HG02588 (cell line): ENCODE measurements at regions not wholly inside any gene's neighbourhood (a gene's known extent, or its start where the extent isn't known, plus 50 kb on each side); places are given as distances from the start of the nearest gene placed in this dataset.
A peak's percentile ranks its signal among the peaks of the same experiment; 100 is the strongest.
"Not testable (repeated sequence)": the region's sequence is repeated elsewhere in the genome, so short reads cannot be mapped to it uniquely, and the experiment has no call there.

Experiments
- ATAC-seq: cut with Tn5 transposase; IDR thresholded peaks from one replicate; pipeline ENCODE4 v1.9.1; 2021; ENCODE audit warnings: mild to moderate bottlenecking, moderate library complexity; ENCODE audit not compliant: unreplicated experiment

DNA sequence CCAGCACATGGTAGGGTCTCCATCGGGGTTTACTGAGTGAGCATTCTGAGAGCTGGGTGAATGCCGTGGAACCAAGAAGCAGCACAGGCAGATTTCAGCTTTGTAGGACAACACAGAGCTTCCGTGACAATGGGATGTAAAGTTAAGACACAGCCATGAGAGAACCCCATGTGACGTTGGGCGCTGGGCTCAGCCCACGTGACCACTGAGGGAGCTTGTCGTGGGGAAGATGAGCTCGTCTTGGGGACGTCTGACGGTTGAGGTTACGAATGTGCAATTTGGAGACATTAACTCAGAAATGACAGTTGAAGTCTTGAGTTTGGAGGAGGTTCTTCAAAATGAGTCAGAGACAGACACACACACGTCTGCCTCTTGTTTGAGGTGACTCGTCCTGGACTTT, 51.5 kb upstream of the MUC20 start:
- not testable (repeated sequence) for ATAC-seq

DNA sequence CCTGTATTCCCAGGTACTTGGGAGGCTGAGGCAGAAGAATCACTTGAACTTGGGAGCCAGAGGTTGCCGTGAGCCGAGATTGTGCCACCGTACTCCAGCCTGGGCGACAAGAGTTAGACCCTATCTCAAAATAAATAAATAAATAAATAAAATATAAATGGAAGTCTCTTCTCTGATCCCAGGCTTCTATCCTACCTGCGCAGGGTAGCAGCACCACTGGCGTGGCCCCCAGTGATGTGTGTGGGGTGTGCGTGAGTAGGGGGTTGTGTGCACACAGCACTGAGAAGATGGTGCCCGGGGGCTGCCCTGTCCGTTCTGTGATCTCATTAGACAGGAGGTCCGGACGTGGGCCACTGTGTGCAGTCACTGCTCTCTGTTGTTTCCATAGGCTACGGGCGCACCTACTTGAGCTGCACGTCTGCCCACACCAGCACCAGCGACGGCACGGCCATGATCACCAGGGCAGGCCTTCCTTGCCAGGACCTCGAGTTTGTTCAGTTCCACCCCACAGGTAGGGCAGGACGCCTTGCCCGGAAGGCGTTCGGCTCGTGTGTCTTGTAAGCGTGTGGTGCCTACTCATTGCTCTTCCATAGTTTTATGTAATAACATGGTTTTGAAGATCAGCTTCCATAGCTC, 52.5 kb upstream of the MUC20 start:
- ATAC-seq, result not testable (repeated sequence)

DNA sequence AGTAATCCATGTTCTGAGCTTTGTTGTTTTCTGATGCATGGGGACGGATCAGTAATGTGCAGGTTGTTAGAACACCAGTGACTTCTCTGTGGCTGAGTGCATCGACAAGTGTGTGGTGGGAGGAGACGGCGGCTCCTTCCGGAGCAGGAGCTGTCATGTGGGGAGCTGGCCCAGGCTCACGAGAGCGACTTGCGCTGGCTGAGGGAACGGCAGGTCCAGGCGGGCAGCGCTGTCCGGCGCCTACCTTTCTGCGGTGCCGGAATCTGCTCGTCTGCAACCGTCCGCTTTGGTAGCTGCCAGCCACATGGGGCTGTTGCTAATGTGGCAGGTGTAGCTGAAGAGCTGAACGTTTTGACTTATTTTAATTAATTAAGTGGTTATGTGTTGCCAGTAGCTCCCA, 55.5 kb upstream of the MUC20 start:
- ATAC-seq, result not testable (repeated sequence)

DNA sequence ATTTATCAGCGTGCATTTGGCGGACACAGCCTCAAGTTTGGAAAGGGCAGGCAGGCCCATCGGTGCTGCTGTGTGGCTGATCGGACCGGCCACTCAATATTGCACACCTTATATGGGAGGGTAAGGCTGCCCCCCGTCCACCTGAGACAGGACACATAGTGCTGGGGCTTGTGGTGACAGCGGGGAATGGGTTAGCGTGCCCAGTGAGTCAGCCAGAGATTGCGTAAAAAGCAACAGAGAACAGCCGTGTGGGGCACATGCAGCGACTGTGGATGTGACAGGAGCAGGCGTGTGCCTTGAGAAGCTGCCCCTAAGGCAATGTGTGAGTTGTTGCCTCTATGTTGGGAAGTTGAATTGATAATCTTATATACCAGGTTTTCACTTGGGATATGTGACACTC, 56.6 kb upstream of the MUC20 start:
- not testable (repeated sequence) for ATAC-seq

DNA sequence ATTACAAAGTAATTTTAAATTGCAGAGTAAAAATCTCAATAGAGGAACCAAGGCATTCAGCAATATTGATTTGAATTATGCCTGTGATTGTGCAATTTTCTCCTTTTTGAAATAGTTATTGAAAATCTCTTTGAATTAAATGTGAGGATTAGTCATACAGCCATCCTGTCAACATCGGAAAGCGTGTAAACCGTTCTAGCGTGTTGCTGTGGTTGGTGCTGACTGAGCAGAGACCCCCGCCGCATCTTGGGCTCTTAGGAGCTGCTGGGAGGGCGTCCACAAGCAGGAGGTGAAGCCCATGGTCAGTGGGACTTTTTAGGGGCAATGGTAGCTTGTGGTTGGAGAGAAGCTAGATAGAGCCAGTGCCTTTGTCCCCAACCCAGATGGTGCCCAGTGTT, 61.6 kb upstream of the MUC20 start:
- ATAC-seq, result not testable (repeated sequence)

DNA sequence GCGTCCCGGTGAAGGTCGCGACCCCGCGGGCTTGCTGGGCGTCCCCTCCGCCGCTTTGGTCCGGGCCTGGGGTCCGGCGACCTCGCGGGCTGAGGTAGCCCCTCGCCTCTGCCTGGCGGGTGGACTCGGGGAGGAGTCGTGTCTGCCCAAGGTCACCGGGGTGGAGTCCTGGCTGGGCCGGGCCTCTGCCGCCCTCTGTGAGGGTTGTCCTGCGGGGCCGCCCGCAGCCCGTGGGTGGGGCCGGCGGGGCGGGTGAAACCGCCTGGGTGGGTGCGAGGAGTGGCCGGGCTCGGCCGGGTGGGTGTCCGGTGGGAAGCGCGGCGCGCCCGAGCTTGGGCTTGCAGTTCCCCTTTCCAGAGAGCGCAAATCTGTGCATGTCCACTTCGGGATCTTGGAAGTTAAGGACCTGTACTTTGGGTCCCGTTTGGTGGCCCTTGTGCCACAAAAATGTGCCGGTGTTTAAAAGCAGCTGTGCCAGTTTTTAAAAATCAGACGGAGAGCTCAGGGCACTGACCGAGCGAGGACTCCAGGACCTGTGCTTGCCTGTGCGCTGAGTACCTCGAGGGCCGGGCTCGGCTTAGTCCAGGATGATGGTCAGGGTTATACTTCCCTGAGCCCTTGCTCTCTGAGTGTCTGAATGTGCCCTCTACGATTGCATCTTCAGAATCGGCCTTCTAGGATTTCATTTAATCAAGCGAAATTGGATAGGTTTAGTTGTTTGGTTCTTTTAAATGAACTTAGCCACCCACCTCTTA, 62.2 kb upstream of the MUC20 start:
- peak; percentile 67 for ATAC-seq

DNA sequence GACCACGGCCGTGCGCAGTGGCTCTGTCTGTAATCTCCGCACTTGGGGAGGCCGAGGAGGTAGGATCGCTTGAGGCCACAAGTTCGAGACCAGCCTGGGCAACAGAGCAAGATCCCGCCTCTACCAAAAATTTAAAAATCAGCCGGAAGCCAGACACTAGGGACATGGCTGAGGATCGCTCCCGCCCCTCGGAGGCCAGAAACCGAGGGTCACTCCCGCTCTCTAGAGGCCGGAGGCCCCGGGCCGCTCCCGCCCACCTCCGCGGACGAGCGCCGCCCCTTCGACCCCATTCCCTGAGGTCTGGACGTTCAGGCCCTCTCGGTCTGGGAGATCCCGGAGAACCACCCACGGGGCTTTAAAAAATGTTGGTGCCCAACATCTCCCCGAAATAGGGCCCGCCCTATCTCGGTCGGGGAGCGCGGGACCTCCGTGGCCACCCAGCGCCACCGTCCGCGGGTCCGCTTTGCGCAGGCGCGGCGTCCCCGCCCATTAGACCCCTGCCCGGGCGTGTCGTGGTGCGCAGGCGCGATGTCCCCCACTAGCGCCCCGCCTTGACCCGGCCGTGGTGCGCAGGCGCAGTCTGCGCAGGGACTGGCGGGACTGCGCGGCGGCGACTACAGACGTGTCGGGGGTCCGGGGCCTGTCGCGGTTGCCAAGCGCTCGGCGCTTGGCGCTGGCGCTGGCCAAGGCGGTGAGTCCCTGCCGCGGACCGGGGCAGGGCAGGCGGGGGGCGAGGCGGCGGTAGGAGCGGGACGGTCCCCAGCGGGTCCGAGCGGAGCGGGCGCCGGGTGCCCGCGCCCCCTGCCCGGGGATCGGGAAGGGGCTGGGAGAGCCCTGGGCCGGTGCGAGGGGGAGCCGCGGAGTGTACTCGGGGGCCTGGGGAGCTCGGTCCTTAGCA, 63.1 kb upstream of the MUC20 start:
- ATAC-seq, result peak; percentile 62

DNA sequence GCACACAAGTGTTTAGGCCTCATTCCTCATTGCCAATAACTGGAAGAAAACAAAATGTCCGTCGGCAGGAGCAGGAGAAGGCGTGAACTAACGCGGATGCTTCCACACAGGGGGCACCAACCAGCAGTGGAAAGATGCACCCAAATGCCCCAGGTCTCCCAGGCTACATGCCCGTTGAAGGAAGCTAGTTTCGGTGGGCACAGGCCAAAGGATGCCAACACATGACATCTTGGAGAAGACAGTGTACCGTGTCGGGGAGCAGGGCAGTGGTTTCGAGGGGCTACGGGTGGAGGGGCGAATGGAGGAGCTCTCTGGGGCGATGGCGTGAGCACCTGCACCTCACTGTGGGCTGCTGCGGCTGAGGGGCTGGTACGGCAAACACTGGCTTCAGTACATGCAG, 64.7 kb upstream of the MUC20 start:
- ATAC-seq, result not testable (repeated sequence)

DNA sequence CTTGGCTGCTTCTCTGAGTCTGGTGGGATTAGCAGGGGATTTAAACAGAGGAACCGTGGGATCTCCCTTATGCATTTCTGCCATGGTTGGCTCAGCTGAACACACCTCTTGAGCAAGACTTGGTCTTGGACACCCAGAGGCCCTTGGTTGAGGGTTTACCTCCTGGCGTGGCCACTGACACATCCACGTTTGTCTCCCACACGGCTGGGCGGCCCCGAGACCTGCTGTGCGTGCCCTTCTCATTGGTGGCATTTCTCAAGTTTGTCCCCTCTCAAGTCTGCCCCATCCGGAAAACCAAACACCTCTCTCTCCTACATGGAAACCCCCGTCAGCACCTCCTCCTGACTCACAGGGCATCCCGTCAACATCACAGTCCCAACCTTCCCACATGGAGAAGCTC, 66.0 kb upstream of the MUC20 start:
- not testable (repeated sequence) for ATAC-seq

DNA sequence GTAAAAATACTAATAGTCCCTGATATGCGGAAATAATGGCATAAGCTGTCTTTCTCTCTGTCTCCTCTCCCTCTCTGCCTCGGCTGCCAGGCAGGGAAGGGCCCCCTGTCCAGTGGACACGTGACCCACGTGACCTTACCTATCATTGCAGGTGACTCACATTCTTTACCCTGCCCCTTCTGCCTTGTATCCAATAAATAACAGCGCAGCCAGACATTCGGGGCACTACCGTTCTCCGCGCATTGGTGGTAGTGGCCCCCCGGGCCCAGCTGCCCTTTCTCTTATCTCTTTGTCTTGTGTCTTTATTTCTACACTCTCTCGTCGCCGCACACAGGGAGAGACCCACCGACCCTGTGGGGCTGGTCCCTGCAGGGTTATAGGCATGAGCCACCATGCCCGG, 66.6 kb upstream of the MUC20 start:
- not testable (repeated sequence) for ATAC-seq

DNA sequence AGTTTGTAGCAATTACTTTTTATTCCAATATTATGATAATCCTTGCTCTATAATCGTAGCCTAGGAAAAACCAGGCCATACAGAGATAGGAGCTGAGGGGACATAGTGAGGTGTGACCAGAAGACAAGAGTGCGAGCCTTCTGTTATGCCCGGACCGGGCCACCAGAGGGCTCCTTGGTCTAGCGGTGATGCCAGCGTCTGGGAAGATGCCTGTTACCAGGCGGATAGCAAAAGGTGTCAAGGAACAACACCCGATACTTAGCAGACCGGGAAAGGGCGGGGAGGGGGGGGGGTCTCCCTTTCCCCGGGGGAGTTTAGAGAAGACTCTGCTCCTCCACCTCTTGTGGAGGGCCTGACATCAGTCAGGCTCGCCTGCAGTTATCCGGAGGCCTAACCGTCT, 67.1 kb upstream of the MUC20 start:
- not testable (repeated sequence) for ATAC-seq

DNA sequence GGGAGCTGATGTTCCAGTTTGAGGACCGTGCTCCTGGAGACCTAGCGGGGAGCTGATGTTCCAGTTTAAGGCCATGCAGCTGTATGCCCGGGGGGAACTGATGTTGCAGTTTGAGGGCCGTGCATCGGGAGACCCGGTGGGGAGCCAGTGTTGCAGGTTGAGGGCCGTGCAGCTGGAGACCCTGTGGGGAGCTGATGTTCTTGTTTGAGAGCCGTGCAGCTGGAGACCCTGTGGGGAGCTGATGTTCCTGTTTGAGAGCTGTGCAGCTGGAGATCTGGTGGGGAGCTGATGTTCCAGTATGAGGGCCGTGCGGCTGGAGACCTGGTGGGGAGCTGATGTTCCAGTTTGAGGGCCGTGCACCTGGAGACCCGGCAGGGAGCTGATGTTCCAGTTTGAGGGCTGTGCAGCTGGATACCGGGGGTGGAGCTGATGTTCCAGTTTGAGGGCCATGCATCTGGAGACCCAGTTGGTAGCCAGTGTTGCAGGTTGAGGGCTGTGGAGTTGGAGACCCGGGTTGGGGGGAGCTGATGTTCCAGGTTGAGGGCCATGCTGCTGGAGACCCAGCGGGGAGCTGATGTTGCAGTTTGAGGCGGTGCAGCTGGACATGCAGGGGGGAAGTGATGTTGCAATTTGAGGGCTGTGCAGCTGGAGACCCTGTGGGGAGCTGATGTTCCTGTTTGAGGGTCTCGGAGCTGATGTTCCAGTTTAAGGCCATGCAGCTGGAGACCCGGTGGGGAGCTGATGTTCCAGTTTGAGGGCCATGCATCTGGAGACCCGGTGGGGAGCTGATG, 64.4 kb upstream of the APOD start:
- ATAC-seq, result not testable (repeated sequence)

DNA sequence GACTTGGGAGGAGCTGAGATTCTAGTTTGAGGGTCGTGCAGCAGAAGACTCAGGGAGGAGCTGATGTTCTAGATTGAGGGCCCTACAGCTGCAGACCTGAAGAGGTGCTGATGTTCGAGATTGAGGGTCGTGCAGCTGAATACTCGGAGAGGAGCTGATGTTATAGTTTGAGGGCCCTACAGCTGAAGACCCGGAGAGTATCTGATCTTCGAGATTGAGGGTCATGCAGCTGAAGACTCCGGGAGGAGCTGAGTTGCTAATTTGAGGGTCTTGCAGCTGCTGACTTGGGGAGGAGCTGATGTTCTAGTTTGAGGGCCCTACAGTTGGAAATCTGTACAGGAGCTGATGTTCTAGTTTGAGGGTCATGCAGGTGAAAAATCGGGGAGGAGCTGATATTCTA, 62.1 kb upstream of the APOD start:
- ATAC-seq, result not testable (repeated sequence)

DNA sequence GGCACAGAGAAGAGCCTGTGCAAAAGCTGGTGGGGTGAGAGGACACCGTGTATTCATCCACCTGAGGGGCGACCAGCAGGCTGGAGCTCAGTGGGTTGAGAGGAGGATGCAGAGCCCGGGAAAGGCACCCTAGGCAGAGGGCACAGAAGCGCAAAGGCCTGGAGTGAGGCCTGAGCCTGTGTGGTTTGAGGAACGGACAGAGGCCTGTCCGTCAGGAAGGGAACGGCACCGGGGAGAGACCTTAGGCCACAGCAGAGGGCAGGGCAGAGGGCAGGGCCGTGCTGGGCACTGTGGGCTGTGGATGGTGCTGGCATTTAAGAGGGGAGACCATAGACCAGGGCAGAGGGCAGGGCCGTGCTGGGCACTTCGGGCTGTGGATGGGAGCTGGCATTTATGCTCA, 59.5 kb upstream of the APOD start:
- ATAC-seq, result not testable (repeated sequence)

DNA sequence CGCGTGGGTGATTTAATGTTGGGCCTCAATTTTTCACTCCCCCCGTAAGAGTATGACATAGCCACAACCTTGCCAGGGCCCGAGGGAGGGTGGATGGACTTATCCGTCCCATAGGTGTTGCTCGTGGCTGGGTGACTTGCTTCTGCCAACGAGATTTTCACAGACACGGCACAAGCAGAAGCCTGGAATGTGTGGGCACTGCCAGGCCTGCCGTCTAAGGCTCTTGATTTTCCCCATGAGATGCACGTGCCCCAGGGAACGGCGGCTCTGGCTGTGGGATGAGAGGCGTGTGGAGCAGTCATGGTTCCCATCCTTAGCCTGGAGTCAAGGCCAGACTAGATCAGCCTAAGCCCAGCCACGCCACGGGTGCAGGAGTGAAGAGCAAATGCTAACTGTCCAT, 58.6 kb upstream of the APOD start:
- not testable (repeated sequence) for ATAC-seq

DNA sequence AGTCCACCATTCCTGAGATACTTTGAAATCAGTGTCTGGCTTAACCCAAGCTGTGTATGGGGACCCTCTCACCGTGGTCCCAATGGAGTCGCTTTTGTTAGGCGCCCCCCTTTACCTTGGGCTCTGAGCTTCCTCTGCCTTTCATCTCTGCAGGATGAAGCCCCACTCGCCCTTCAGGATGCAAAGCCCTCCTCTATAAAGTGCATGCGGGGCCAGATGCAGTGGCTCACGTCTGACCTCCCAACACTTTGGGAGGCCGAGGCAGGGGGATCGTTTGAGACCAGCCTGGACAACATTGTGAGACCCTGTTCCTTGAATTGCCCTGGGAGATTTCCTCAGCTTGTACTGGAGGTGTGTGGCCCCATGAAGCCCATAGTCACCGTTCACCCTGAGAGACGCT, 54.7 kb upstream of the APOD start:
- ATAC-seq, result not testable (repeated sequence)

DNA sequence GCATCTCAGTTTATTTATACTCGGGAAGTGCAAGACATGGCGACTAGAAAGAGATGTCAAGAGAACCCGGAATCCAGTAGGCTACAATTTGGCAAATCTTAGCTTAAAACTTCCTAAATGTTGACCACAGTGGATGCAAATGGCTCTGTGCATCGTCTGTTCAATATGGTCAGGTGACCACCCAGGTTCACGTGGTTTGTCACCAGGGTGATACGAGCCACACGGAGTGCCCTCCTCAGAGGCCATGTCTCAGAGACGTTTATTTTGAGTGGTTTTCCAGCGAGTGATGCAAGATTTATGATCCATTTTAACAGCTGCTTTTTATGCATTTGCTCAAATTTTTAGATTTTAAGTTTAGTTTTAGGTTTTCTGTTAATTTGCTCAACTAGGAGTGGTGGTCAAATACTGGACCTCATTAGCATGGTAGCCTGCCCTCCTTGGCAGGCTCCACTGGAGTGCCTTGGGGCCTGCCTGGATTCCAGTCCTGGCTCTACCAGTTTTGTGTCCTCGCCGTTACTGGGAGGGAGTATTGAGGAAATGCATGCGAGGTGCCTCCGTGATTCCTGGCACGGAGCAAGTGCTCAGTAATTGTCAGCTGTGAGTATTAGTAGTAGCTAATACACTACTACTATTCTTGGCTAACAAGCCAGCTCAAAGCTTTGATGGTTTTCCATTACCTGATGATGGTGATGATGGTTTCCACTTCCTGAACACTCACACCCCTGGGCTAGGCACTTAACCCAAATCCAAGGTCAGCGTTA, 53.9 kb upstream of the APOD start:
- ATAC-seq, result not testable (repeated sequence)

DNA sequence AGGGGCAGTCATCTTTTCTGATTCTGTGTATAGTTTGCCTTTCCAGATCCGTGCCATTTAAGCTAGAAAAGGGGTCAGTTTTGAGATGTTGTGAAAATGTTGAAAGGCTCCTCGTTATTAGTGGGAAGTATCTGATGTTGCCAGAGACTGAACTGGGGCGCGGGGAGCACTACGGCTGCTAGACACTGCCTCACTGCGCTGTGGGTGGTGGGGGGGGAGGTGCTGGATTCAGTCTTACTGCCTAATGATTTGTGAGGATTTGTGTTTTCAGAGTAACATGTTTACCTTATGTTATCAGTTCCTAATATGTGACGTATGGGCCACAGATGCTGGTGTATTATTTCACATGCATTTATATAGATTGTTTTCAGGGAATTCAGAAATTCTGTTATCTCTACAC, 53.3 kb upstream of the APOD start:
- not testable (repeated sequence) for ATAC-seq

DNA sequence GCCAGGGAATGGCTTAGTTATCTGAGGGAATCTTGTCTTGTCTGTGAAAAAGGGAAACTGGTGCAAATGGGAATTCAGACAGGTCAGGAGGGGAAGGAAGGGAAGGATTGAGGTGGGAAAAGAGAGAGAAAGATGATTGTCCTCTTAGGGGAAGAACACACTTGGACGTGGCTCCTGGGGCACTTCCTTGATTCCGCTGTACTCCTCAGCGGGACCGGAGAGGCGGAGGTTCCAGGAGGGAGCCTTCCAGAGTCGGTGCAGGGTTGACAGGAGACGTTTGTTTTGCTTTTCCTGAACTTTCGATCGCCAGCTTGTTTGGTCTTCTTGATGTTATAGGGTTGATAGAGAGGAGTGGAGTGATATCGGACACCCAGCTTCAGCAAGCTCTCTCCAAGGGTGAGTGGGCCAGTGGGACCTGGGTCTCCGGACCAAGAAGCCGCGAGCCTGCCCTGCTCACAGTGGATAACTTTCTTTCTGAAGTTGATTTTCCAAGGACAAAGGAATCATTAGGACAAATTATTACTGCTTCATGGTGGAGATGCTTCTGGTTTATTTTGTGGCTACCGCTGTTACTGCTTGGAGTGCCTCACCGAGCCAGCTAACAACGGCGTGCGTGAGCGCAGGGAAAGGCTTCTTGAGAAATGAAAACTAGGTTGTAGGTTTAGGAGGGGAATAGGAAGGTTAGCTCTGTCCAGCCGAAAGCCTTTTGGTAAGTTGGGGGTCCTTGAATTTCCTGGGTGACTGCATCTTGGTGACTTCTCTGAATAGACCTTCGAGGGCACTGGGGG, 52.4 kb upstream of the APOD start:
- not testable (repeated sequence) for ATAC-seq
